Stimulated activated CD8-positive, alpha-beta memory T cell treated with anti-CD3 and anti-CD28 coated beads, Interleukin-12 subunit alpha, Interleukin-12 subunit beta, amount 100 ng/mL, for 24 hours (primary cell): ENCODE measurements at regions not wholly inside any gene's neighbourhood (a gene's known extent, or its start where the extent isn't known, plus 50 kb on each side); places are given as distances from the start of the nearest gene placed in this dataset.
"Not testable (repeated sequence)": the region's sequence is repeated elsewhere in the genome, so short reads cannot be mapped to it uniquely, and the experiment has no call there.

Experiments
- DNase-seq: peaks from one replicate; pipeline ENCODE4 v3.0.0-alpha.2; 2020; ENCODE audit errors: extremely low read depth

- no peak for DNase-seq
Observed at GRCh38 chr21:28592205-28592865, 400.3 kb downstream of the LTN1 start.

GRCh38 chr21:28590676-28591075 lies 402.0 kb downstream of the LTN1 start:
- no peak for DNase-seq

- DNase-seq, result no peak
Observed at GRCh38 chr21:28590026-28590425, 402.7 kb downstream of the LTN1 start.

- no peak for DNase-seq
Observed at GRCh38 chr21:28588997-28589396, 403.7 kb downstream of the LTN1 start.

GRCh38 chr21:28587748-28588147 lies 404.9 kb downstream of the LTN1 start:
- no peak for DNase-seq

GRCh38 chr21:28581976-28582375 lies 410.7 kb downstream of the LTN1 start:
- no peak for DNase-seq

- DNase-seq, result not testable (repeated sequence)
Observed at GRCh38 chr21:28581311-28581731, 411.4 kb downstream of the LTN1 start.

GRCh38 chr21:28580585-28580984 lies 412.1 kb downstream of the LTN1 start:
- DNase-seq, result no peak

- no peak for DNase-seq
Observed at GRCh38 chr21:28579986-28580550, 412.6 kb downstream of the LTN1 start.

- DNase-seq, result no peak
Observed at GRCh38 chr21:28568692-28569091, 424.0 kb downstream of the LTN1 start.

- DNase-seq, result not testable (repeated sequence)
Observed at GRCh38 chr21:28563933-28564332, 428.7 kb downstream of the LTN1 start.

GRCh38 chr21:28561772-28562171 lies 430.9 kb downstream of the LTN1 start:
- DNase-seq, result no peak

GRCh38 chr21:28554660-28555475 lies 437.8 kb downstream of the LTN1 start:
- DNase-seq, result no peak

- DNase-seq, result no peak
Observed at GRCh38 chr21:28550057-28550825, 442.4 kb downstream of the LTN1 start.

GRCh38 chr21:28548291-28548690 lies 444.4 kb downstream of the LTN1 start:
- DNase-seq, result no peak

- DNase-seq, result no peak
Observed at GRCh38 chr21:28547766-28548165, 444.9 kb downstream of the LTN1 start.

GRCh38 chr21:28543975-28544374 lies 448.7 kb downstream of the LTN1 start:
- DNase-seq, result no peak

GRCh38 chr21:28541371-28542112 lies 451.1 kb downstream of the LTN1 start:
- no peak for DNase-seq

GRCh38 chr21:28540514-28540913 lies 452.2 kb downstream of the LTN1 start:
- DNase-seq, result no peak

GRCh38 chr21:28539623-28539988 lies 453.1 kb downstream of the LTN1 start:
- DNase-seq, result no peak

GRCh38 chr21:28538987-28539622 lies 453.6 kb downstream of the LTN1 start:
- no peak for DNase-seq
